ENCODE measurements at regions not wholly inside any gene's neighbourhood (a gene's known extent, or its start where the extent isn't known, plus 50 kb on each side); places are given as distances from the start of the nearest gene placed in this dataset.

- TF ChIP-seq, protein P1, sequence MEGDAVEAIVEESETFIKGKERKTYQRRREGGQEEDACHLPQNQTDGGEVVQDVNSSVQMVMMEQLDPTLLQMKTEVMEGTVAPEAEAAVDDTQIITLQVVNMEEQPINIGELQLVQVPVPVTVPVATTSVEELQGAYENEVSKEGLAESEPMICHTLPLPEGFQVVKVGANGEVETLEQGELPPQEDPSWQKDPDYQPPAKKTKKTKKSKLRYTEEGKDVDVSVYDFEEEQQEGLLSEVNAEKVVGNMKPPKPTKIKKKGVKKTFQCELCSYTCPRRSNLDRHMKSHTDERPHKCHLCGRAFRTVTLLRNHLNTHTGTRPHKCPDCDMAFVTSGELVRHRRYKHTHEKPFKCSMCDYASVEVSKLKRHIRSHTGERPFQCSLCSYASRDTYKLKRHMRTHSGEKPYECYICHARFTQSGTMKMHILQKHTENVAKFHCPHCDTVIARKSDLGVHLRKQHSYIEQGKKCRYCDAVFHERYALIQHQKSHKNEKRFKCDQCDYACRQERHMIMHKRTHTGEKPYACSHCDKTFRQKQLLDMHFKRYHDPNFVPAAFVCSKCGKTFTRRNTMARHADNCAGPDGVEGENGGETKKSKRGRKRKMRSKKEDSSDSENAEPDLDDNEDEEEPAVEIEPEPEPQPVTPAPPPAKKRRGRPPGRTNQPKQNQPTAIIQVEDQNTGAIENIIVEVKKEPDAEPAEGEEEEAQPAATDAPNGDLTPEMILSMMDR (conservative IDR thresholded peaks at IDR 0.05 in 1 of 2, IDR thresholded peaks at IDR 0.05 in 1 of 2; ENCODE audit: extremely low read depth in 1 of 2, insufficient read depth in 1 of 2, low read depth in 1 of 2, low read length in 2 of 2): no peak
- no peak for TF ChIP-seq EZH2 (IDR thresholded peaks at IDR 0.05; ENCODE audit: borderline replicate concordance, low read length)
These were observed 901.4 kb downstream of the MCTP2 start for GRCh38 chr15:95132774-95133173.
